ENCODE measurements at regions not wholly inside any gene's neighbourhood (a gene's known extent, or its start where the extent isn't known, plus 50 kb on each side); places are given as distances from the start of the nearest gene placed in this dataset.

- no peak for TF ChIP-seq CTCF (IDR thresholded peaks at IDR 0.05; ENCODE audit: low read length)
- no peak for TF ChIP-seq EZH2 (IDR thresholded peaks at IDR 0.05; ENCODE audit: borderline replicate concordance, low read length)
Observed at GRCh38 chr2:199602271-199602895, 144.6 kb upstream of the SATB2 start.

Measured in OCI-LY1 (cell line).